ENCODE measurements at regions not wholly inside any gene's neighbourhood (a gene's known extent, or its start where the extent isn't known, plus 50 kb on each side); places are given as distances from the start of the nearest gene placed in this dataset.

DNA sequence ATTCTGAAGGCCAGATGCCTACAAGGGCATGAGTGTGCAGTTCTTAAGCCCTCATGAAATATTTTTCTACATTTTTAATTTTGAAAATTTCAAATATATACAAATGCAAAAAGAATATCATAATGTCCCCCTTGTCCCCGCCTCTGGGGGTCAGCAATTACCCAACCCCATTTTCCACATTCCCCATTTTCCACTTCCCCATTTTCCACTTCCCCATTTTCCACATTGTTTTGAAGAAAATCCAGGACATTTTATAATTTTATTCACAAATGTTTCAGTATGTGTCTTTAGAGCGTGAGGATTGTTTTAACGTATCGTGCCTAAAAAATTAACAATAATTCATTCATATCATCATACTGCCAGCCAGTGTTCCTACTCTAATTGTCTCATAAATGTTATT lies 403.6 kb upstream of the RAB6C start:
- TF ChIP-seq, protein P1, sequence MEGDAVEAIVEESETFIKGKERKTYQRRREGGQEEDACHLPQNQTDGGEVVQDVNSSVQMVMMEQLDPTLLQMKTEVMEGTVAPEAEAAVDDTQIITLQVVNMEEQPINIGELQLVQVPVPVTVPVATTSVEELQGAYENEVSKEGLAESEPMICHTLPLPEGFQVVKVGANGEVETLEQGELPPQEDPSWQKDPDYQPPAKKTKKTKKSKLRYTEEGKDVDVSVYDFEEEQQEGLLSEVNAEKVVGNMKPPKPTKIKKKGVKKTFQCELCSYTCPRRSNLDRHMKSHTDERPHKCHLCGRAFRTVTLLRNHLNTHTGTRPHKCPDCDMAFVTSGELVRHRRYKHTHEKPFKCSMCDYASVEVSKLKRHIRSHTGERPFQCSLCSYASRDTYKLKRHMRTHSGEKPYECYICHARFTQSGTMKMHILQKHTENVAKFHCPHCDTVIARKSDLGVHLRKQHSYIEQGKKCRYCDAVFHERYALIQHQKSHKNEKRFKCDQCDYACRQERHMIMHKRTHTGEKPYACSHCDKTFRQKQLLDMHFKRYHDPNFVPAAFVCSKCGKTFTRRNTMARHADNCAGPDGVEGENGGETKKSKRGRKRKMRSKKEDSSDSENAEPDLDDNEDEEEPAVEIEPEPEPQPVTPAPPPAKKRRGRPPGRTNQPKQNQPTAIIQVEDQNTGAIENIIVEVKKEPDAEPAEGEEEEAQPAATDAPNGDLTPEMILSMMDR (IDR thresholded peaks at IDR 0.05), result no peak
- no peak for TF ChIP-seq POLR2A (IDR thresholded peaks at IDR 0.05)
